GM23248 (cell line): ENCODE measurements at regions not wholly inside any gene's neighbourhood (a gene's known extent, or its start where the extent isn't known, plus 50 kb on each side); places are given as distances from the start of the nearest gene placed in this dataset.
A peak's percentile ranks its signal among the peaks of the same experiment; 100 is the strongest.

Source experiments
- DNase-seq: peaks from one replicate; pipeline ENCODE4 v3.0.0-alpha.2; 2015
- H2AFZ ChIP-seq: fragments of 200-600 bp; sonication (generic); 2 replicates; pipeline ENCODE4 v1.6.1; 2016; ENCODE audit warnings: antibody characterized with exemption
- H3F3A ChIP-seq: fragments of 200-600 bp; sonication (generic); 2 replicates; pipeline ENCODE4 v1.6.1; 2016; ENCODE audit warnings: mild to moderate bottlenecking, antibody characterized with exemption, mixed run types; ENCODE audit not compliant: insufficient read depth
- H3K27ac ChIP-seq: fragments of 200-600 bp; sonication (generic); 2 replicates; pipeline ENCODE4 v1.5.1; 2016; ENCODE audit warnings: mild to moderate bottlenecking
- H3K27me3 ChIP-seq: fragments of 200-600 bp; sonication (generic); replicated peaks from 2 replicates; pipeline ENCODE4 v1.6.1; 2016; ENCODE audit warnings: mild to moderate bottlenecking; ENCODE audit not compliant: insufficient read depth
- H3K36me3 ChIP-seq: fragments of 200-600 bp; sonication (generic); 2 replicates; pipeline ENCODE4 v1.6.1; 2016; ENCODE audit warnings: low read depth, mild to moderate bottlenecking
- H3K4me1 ChIP-seq: fragments of 200-600 bp; sonication (generic); 2 replicates; pipeline ENCODE4 v1.6.1; 2016; ENCODE audit warnings: mild to moderate bottlenecking; ENCODE audit not compliant: insufficient read depth
- H3K4me2 ChIP-seq: fragments of 200-600 bp; sonication (generic); one replicate; pipeline ENCODE4 v1.6.1; 2016; ENCODE audit warnings: mild to moderate bottlenecking; ENCODE audit not compliant: unreplicated experiment
- H3K4me3 ChIP-seq: fragments of 200-600 bp; sonication (generic); 2 replicates; pipeline ENCODE4 v1.5.1; 2016; ENCODE audit warnings: mild to moderate bottlenecking
- H3K79me2 ChIP-seq: fragments of 200-600 bp; sonication (generic); 2 replicates; pipeline ENCODE4 v1.6.1; 2016; ENCODE audit warnings: mild to moderate bottlenecking; ENCODE audit not compliant: insufficient read depth
- H3K9ac ChIP-seq: fragments of 200-600 bp; sonication (generic); 2 replicates; pipeline ENCODE4 v1.6.1; 2016; ENCODE audit warnings: mild to moderate bottlenecking
- H3K9me2 ChIP-seq: fragments of 200-600 bp; sonication (generic); 2 replicates; pipeline ENCODE4 v1.6.1; 2016; ENCODE audit warnings: mixed run types, mild to moderate bottlenecking, moderate library complexity; ENCODE audit not compliant: insufficient read depth
- H3K9me3 ChIP-seq: fragments of 200-600 bp; sonication (generic); one replicate; pipeline ENCODE4 v1.6.1; 2017; ENCODE audit warnings: low read depth
- H4K20me1 ChIP-seq: fragments of 200-600 bp; sonication (generic); 2 replicates; pipeline ENCODE4 v1.6.0; 2016; ENCODE audit not compliant: insufficient read depth
- EZH2 ChIP-seq: fragments of 200-600 bp; sonication (generic); IDR thresholded peaks from 2 replicates; pipeline ENCODE4 v1.6.1; 2018; ENCODE audit warnings: antibody characterized with exemption, mild to moderate bottlenecking; ENCODE audit not compliant: insufficient read depth, poor library complexity, severe bottlenecking
- EZH2phosphoT487 ChIP-seq: fragments of 200-600 bp; sonication (generic); IDR thresholded peaks from 2 replicates; pipeline ENCODE4 v1.6.1; 2018; ENCODE audit warnings: antibody characterized with exemption, moderate library complexity, mild to moderate bottlenecking, low read depth; ENCODE audit not compliant: insufficient read depth
- WGBS, 2 experiments: methylation state at CpG; one replicate each; pipeline ENCODE4 v1.1.6; 2015 to 2017; ENCODE audit warnings: low lambda C conversion rate in 2 of 2, low coverage in 1 of 2; ENCODE audit errors: missing lambda C conversion rate in 2 of 2; 5-methylcytosine and 5-hydroxymethylcytosine counted together
- in situ Hi-C: fragments of 300-500 bp; cut with MboI; formaldehyde crosslinking; loops from 2 replicates; pipeline ENCODE4 v1.15.0; 2020

DNA sequence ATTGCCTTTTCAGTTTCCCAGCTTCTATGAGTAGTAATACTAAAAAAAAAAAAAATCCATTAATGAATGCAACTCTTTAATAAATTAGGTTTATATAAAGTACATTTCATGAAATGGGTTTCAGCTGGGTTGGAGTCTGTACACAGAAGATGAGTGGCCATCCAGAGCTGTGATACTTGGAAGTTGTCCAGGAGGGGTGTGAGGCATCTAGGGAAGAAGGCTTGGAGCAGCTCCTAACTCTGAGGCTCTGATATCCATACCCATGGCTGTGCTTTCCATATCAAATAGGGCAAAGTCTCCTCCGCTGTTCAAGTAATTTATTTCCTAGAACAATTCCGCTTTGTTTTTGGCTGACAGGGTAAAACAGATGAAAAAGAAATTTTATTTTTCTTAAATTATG lies 423.3 kb upstream of the TENM3 start:
- no peak overlapping the region for H3K4me3 ChIP-seq
- H3K27me3 ChIP-seq, result no peaks in the 10 kb centered on the region
- whole genome bisulfite sequencing, 2 experiments, result 45 to 67% methylated on average over 2 of the region's 2 CpGs
- no peak overlapping the region for H3K4me2 ChIP-seq
- no peak overlapping the region for H3K27ac ChIP-seq
- no peak overlapping the region for H3K9ac ChIP-seq
- H3F3A ChIP-seq, result no peaks in the 10 kb centered on the region
- TF ChIP-seq EZH2 (no peak), EZH2phosphoT487 (no peak)
- DNase-seq, result no peak
- H2AFZ ChIP-seq, result no peak overlapping the region
- no peaks in the 10 kb centered on the region for H3K36me3 ChIP-seq
- in situ Hi-C loops, result no loop called here
- no peaks in the 10 kb centered on the region for H3K9me3 ChIP-seq
- H3K79me2 ChIP-seq, result no peaks in the 10 kb centered on the region
- H3K4me1 ChIP-seq, result no peaks in the 10 kb centered on the region
- no peaks in the 10 kb centered on the region for H3K9me2 ChIP-seq
- H4K20me1 ChIP-seq, result no peaks in the 10 kb centered on the region

DNA sequence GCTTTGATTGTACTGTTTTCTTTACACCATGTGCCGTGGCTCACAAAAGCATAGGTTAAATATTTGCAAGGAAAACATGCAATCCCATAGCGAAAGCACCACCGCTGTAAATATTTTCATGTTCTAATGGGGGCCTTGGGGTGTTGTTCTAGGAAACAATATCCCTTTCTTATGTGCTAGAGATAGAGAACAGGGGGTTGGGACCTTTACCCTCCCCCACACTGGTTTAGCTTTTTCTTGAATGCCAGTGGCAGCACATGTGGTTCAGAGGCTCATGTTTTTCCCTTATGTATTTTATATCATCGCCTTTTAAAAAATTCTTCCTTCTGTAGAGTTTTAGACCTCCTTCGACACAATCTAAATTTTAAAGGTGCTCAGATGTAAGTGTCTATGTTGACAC lies 422.6 kb upstream of the TENM3 start:
- no peaks in the 10 kb centered on the region for H3K9me3 ChIP-seq
- no peaks in the 10 kb centered on the region for H3K4me1 ChIP-seq
- H3K36me3 ChIP-seq, result no peaks in the 10 kb centered on the region
- no peak overlapping the region for H2AFZ ChIP-seq
- H3K4me3 ChIP-seq, result no peak overlapping the region
- no peak overlapping the region for H3K27ac ChIP-seq
- H3K79me2 ChIP-seq, result no peaks in the 10 kb centered on the region
- no peak for DNase-seq
- no peaks in the 10 kb centered on the region for H3F3A ChIP-seq
- H4K20me1 ChIP-seq, result no peaks in the 10 kb centered on the region
- no peaks in the 10 kb centered on the region for H3K9me2 ChIP-seq
- in situ Hi-C loops, result no loop called here
- no peak overlapping the region for H3K4me2 ChIP-seq
- WGBS, 2 experiments, result 36 to 42% methylated on average over 5 of the region's 5 CpGs
- no peak overlapping the region for H3K9ac ChIP-seq
- TF ChIP-seq EZH2 (no peak), EZH2phosphoT487 (no peak)
- H3K27me3 ChIP-seq, result no peaks in the 10 kb centered on the region

DNA sequence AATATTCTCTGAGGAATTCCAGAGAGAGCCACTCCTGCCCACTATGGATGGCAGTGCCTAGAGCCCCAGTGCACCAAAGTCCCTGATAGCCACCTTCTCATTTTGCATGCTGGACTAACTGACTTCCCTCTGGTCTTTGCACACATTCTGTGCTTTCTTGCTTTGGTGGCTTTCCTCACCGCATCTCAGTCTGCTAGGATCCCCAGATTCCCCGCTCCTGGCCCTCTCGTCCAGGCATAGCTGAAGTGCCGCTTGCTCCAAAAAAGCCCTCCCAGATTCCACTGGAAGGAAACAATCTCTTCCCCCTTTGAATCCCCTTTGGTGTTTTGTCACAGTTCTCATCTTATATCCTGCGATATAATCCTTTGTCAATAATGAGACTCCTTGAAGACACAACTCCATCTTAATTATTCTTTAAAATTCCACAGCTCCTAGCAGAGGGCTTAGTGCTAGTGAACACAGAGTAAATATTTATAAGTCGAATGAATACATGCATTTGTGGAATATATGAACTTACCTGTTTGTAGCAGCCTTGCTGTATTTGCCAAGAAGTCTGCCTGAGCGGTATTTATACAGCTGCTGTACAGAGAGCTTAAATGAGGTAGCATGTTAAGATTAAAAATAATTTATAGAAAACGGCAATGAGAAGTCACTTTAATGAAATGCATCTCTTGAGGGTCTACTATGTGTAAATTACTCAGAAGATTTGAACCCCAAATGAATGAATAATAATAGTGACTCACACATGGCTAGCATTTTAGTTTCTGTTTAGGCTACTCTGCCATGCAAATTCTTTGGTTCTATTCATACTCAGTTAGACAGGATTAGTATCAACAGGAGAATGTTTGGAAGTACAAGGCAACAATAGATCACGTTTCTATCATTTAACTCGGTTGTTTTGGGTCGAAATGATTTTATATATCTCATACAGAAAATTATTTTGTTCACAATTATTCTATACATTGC lies 421.9 kb upstream of the TENM3 start:
- Histone ChIP-seq H3K4me3 (no peak overlapping the region), H3K27me3 (no peaks in the 10 kb centered on the region), H4K20me1 (no peaks in the 10 kb centered on the region), H3F3A (no peaks in the 10 kb centered on the region), H3K36me3 (no peaks in the 10 kb centered on the region), H3K4me1 (no peaks in the 10 kb centered on the region), H3K9ac (no peak overlapping the region), H3K27ac (no peak overlapping the region), H2AFZ (no peak overlapping the region), H3K4me2 (no peak overlapping the region), H3K9me3 (no peaks in the 10 kb centered on the region), H3K79me2 (no peaks in the 10 kb centered on the region), H3K9me2 (no peaks in the 10 kb centered on the region)
- WGBS, 2 experiments, result 24 to 26% methylated on average over 11 of the region's 11 CpGs
- peak; percentile 10 for DNase-seq
- in situ Hi-C loops, result no loop called here
- TF ChIP-seq EZH2phosphoT487 (no peak), EZH2 (no peak)

DNA sequence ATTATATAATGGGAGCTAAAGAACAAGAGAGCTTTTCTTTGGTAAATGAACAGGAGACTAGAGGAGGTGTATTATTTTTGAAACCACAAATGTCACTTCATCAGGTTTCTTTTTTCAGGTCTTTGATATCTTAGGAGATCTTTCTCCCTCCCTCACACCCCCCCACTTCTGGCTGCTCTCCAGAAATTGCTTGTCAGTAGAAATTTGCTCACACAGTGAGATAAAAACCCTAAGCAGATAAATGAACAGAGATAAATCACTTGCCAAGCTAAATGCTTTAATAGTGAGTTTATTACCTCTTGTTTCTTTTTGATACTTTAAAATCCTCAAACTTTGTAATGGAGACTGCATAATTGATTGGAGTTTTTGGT lies 421.2 kb upstream of the TENM3 start:
- H3F3A ChIP-seq, result no peaks in the 10 kb centered on the region
- H2AFZ ChIP-seq, result no peak overlapping the region
- no peak overlapping the region for H3K27ac ChIP-seq
- H3K9ac ChIP-seq, result no peak overlapping the region
- H3K9me3 ChIP-seq, result no peaks in the 10 kb centered on the region
- no peaks in the 10 kb centered on the region for H4K20me1 ChIP-seq
- no peak for DNase-seq
- H3K36me3 ChIP-seq, result no peaks in the 10 kb centered on the region
- H3K4me2 ChIP-seq, result no peak overlapping the region
- H3K4me3 ChIP-seq, result no peak overlapping the region
- no peaks in the 10 kb centered on the region for H3K79me2 ChIP-seq
- in situ Hi-C loops, result no loop called here
- H3K27me3 ChIP-seq, result no peaks in the 10 kb centered on the region
- no peak for TF ChIP-seq EZH2phosphoT487
- TF ChIP-seq EZH2, result no peak
- H3K9me2 ChIP-seq, result no peaks in the 10 kb centered on the region
- H3K4me1 ChIP-seq, result no peaks in the 10 kb centered on the region
